CD4-positive, alpha-beta T cell treated with Interleukin-10 for 1 hour (primary cell): ENCODE measurements at regions not wholly inside any gene's neighbourhood (a gene's known extent, or its start where the extent isn't known, plus 50 kb on each side); places are given as distances from the start of the nearest gene placed in this dataset.

ENCODE experiments used
- DNase-seq: peaks from one replicate; pipeline ENCODE4 v3.0.0-alpha.2; 2020

GRCh38 chr3:86162521-86162920 lies 828.4 kb downstream of the VGLL3 start:
- DNase-seq, result no peak

GRCh38 chr3:86161493-86161892 lies 829.5 kb downstream of the VGLL3 start:
- DNase-seq, result no peak

- no peak for DNase-seq
Measured at GRCh38 chr3:86152620-86153019, 838.3 kb downstream of the VGLL3 start.

DNA sequence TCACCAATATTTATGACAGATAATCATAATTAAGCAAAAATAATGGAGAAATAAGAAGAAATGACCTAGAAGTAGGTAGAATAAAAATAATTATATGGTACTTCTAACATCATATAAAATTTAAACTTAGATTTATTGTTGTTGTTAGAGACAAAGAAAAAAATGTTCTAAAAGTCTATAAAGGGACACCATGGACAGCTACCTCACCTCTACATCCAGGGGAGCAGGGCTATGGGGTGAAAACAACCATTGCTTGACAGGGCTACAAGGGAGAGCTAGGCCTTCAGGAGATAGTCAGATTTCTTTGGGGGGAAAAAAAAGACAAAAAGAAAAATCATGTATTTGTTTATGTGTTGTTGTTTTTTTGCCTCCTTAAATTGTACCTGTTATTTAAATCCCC lies 841.9 kb downstream of the VGLL3 start:
- DNase-seq, result no peak

- DNase-seq, result no peak
Measured at GRCh38 chr3:86147119-86147518, 843.8 kb downstream of the VGLL3 start.

GRCh38 chr3:86126552-86126951 lies 864.4 kb downstream of the VGLL3 start:
- DNase-seq, result no peak
